UCSD-AML1 (cell line): ENCODE measurements at regions not wholly inside any gene's neighbourhood (a gene's known extent, or its start where the extent isn't known, plus 50 kb on each side); places are given as distances from the start of the nearest gene placed in this dataset.

Experiments used
- DNase-seq: peaks from one replicate; lab custom pipeline; 2025; ENCODE audit not compliant: unreplicated experiment; lab: John Stamatoyannopoulos, UW

DNA sequence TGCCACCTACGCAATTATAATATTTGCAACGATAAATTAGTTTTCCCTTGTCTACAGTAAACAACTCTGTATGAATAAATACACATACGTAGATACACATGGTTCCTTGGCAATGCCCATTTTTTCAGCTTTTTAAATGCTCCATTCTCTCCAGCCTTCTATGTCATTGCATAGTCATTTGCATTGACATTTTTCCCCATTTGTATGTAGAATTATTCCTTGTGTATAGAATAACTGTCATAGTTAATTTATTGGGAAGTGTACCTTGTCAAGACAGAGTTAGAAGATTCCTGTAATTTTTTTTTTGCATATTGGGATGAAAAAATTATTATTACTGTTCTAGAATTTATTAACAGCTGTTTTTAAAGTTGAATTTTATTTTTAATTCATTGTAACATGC is 736.7 kb upstream of the DPPA4 start:
- DNase-seq: no peak

DNA sequence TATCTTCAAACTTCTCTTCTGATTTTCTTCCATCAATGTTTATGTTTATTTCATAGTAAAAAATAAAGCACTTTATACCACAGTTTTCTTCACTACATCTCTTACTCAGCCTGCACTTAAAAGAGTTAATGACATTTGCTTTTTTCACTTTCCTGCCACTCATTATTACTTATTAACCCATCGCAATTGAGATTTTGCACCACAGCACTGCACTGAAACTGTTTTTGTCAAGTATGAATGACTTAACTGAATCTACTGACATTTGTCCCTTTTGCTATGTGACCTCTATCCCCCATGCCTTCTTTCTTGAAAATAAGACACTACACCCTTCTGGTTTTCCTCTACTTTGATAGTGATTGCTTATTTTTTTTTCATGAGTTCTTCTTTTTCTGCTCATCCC is 739.7 kb upstream of the DPPA4 start:
- no peak for DNase-seq

DNA sequence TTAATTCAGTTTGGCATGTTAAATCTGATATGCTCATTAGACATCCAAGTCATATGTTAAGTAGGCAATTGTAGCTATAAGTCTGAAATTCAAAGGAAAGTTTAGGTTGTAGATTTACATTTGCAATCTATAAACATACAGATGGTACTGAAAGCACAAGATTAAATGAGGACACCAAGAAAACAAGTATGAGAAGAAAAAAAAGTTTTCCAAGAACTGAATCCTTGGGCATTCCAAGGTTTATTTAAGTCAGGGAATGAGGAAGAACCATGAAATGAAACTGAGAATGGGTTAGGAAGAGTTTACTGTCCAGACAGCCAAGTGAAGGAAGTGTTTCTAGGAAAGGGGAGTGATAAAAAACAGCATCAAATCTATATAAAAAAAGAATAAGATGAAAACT is 756.1 kb upstream of the DPPA4 start:
- DNase-seq: no peak

DNA sequence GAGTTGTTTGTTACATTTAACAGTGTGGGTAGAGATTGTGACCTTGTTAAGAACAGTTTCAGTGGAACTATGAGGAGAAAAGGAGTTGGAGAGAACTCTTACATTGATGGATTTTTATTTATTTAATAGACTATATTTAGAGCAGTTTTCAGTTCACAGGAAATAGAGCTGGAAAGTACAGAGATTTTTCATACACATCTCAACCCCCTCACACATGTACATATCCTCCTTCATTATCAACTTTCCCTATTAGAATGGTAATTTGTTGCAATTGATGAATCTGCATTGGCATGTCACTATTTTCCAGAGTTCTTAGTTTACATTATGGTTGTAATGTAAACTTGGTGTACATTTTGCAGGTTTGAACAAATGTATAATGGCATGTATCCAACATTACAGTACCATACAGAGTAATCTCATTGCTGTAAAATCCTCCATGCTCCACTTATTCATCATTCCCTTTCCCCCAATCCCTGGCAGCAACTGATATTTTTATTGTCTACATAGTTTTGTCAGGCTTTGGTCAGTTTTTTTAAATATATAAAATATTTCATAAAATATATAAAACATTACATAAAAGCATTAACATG is 756.6 kb upstream of the DPPA4 start:
- DNase-seq: no peak

DNA sequence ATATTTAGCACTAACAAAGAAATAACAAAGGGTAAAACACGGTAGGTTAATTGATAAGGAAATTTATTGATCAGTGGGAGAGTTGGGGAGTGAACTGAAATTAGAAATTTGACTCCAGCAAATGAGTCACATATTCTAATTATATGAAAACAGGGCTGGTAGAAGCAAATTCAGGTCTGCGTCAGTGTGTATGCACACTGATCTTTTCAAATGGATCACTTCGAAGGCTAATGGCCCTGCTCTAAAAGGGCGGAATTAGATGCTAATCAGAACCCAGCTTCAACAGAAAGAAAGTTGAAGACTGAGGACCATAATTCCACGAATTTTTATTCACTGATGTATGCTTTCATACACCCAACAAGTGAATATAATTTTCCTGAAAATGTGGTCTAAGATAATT is 762.4 kb upstream of the DPPA4 start:
- DNase-seq: no peak

DNA sequence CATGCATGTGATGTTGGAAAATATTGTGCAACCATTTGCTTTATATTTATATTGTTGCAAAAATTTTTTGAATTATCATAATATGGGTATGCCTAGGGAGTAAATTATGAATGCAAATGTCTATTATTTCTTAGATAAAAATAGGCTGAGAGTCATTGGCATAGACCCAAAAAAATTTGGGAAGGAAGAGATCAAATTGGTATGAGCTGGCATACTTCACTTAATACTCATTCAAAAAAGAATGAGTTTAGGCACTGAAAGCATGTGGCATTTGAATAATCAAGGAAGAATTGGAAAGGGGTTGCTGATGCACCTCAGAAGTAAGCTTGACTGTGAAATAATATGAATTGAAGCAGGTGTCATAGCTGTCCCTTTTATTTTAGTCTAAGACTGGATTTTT is 764.0 kb upstream of the DPPA4 start:
- DNase-seq: no peak

DNA sequence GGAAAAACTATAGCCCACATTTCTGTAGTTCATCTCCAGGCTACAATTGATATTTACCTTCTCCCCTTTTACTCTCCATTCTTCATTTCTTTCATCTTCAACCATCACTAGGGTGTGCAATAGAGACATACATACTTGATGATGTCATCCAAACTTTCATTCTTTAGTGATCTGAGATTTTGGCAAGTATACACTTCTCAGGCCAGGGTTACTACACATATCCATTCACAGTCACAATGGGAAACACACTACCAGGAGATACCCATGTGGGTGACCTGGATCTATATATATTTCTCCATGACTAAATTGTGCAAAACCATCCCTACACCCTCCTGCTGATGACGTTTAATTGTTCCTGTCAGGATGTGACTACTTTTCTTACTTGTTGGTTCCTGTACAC is 769.5 kb upstream of the DPPA4 start:
- DNase-seq: no peak

DNA sequence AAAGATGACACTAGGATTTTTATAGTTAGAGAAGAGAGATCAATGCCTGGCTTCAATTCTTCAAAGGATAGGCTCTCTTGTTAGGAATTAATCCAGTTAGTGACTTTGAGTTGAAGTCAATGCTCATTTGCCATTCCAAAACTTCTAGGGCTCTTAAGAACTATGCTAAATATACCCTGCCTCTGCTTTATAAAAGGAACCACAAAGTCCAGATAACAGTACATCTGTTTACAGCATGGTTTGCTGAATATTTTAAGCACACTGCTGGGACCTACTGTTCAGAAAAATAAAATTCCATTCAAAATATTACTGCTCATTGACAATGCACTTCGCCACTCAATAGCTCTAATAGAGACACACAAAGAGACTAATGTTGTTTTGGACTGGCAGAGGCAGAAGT is 786.6 kb upstream of the DPPA4 start:
- DNase-seq: no peak

DNA sequence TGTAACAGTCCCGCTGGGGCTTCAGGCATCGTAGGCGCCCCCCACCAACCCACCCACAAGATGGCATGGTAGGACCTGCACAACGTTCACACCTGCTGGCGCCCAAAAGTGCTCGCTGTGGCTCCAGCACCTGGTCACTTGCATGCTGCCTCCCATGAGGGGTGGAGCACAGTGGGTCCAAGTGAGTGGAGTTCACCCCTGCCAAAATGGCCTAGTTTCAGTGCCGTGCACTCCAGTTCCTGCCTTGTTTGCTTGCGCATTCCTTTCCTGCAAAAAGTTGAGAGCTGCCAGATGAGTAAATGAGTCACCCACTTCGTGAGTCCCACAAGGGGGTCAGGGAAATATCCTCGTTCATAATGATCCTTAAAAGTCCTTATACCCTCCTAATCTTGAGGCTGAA is 788.7 kb upstream of the DPPA4 start:
- no peak for DNase-seq

DNA sequence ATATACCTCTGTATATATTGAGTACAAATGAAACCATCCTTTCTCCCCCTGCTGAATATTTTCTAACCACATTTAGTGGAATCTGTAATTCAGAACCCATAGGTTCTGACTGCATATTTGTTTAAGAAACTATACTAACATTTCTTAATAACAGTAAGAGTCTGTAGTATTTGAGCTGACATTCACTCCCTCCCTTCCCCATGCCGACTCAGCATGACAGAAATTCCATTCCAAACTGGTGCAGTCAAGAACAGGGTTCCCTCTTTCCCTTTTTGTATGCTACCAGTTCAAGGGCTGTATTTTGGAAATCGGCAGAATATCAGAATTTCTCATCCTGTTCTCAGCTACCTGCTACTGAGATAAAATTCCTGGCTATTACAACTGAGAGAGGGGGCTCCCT is 796.6 kb upstream of the DPPA4 start:
- DNase-seq: no peak

DNA sequence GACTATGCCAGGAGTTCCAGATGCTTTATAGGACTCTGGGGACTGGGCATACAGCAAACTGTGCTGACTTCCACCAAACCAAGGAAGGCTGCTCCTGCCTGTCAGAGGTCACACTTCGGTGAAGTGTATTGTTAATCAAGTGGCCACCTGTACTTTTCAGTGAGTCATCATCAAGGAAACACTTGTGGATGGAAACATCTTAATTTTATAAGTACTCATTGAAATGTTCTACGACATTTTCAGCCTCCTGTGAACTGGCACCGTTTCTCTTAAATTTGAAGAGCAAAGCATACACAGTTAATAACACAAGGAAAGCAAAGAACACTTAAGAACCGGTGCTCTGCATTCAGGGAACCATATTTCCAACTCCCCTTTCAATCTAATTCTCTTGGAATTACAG is 801.7 kb upstream of the DPPA4 start:
- DNase-seq: no peak

DNA sequence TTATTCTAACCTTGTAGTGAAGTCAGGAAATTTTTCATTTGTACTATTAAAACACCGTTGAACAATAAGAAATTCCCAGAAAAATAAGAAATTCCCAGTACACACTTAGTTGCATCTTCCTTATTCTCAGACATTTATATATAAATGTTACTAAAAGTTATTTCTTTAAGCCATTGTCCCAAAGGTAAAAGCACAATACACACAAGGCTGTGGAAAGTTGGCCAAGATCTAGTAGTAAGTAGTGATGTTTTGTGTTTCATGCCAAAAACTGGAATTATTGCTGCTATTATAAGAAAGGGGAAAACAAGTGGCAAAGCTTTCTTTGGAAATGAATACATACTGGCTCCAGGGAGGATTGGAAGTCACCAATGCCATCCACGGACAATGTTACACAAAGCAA is 802.5 kb upstream of the DPPA4 start:
- no peak for DNase-seq

DNA sequence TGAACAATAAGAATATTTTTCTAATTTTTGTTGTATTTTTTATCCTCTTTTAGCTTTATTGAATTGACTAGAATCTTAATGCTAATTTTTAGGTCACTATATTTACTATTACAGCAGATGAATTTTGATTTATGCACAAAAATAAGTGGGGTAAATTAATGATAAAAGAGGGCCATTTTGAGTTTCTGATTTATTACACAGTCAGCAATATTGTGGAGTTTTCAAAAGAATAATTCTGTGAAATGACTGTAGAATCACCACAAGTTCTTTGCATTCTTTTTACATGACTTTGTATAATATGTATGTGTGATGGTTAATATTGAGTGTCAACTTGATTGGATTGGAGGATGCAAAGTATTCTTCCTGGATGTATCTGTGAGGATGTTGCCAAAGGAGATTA is 812.4 kb upstream of the DPPA4 start:
- no peak for DNase-seq

DNA sequence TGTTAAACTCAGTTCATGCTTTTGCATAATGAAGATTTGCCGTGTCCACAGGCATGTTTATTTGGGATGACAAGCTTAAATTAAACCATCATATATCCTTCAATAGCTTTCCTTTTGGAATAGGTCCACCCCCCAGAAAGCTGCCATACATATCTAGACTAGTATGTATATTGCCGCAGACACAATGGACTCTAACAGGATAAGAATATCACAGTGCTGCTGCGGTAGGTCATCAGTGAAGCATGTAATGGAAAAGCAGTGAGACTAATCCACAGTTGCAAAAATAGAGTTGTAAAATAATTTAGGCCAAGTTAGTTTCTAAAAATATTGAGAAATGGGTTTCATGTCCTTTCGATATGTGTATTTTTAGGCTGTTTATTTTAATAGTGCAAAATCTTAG is 819.9 kb upstream of the DPPA4 start:
- DNase-seq: no peak

DNA sequence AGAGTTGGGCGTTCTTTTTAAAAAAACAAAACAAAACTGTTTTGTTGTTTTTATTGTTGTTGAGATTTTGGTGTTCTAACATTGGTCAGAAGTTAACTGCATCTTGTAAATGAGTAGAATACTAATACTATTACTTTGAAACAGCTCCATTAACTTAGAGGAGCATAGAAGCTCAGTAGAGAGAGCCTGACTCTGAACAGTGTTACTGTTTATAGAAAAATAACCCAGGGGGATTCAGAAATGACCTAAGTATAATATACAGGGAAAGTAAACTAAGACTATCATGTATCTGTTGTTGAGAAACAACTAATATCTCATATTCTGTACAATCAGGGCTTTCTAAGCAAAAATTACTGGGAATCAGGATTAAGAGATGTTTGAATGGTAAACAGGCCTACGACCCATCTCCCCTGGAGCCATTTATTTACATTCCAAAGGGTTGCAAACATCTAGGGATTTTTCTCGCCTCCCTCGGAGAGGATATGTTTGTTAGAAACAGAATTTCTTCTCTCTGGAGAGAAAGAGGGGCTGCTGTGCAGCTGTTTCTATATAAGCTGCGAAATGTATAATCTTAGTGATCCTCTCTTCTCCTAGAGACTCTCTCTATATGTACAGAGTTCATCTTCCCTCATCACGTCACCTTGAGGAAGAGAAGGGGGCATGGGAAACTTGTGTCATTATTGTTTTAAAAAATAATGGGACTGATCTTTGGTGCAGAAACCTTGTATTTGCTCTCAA is 827.5 kb upstream of the DPPA4 start:
- no peak for DNase-seq

DNA sequence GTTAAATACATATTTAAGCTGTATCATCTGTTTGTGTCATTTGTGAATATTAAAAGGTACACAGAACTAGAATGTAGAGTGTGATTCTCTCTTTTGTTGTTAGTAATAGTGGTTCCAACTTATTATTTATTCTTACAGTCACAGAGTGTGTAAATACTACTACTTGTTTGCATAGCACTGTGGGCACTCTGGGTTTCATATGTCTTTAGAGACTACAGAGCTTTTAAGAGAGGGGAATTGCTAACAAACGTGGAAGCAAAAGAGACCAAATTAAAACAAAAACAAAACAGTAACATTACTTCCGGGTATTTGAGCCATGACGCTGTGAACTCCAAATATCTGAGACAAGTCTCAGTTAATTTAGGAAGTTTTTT is 828.0 kb upstream of the DPPA4 start:
- no peak for DNase-seq

DNA sequence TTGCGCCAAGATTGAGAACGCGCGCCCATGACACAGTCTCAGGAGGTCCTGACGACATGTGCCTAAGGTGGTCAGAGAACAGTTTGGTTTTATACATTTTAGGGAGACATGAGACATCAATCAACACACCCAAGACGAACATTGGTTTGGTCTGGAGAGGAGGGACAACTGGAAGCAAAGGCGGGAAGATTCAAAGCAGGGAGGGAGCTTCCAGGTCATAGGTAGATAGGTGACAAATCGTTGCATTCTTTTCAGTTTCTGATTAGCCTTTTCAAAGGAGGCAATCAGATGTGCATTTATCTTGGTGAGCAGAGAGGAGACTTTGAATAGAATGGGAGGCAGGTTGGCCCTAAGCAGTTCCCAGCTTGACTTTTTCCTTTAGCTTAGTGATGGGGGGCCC is 828.4 kb upstream of the DPPA4 start:
- DNase-seq: no peak

DNA sequence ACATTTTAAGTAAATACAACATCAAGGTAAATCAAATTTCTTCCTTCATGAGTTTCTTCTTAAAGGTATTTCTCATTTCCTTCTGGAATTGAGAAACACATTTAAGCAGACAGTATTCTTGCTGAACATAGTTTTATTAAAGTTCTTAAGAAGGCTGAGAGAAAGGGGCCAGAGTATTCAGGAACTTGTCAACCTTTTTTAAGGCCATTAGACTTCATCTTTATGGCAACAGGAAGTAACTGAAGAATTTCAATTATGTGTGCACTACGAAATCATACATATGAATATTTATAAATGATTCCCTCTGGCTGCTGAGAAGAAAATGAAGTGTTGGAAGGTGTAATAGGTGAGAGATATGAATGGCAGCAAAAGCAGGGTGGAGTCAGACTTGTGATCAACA is 829.4 kb upstream of the DPPA4 start:
- DNase-seq: no peak

DNA sequence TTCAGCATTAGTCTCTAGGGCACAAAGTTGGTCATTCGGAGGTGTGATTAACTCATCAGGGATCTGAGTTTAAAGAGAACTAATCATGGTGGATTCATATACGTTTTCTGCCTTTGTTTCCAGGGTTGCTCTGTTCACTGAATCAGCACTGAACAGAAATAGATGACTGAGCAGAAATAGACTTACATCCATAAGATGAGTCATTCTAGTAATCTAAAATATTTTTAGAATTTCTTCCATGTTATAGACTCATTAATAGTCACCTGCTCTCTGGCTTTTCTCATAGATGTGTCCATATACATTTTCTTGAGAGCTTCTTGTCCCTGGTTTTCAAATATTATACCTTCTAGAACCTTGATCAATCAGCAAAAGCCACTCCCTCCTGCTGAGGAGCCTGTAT is 837.6 kb upstream of the DPPA4 start:
- no peak for DNase-seq

DNA sequence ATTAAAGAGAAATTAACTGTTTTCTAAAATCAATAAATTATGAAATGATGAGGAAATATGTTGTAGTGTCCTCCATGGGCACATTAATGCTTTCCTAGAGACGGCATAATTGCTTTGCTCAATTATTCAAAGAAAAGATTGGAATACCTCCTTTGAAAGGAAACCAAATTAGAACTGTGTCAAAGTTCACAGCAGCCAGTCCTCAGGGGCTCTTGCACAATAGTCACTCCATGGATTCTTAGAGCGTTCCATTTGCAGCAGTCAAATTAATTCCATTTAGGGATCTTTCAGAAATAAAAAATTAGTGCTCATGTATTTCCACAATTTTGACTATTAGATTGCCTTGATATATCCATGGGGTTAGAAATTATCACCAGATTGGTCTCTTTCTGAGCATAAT is 841.6 kb upstream of the DPPA4 start:
- DNase-seq: no peak

DNA sequence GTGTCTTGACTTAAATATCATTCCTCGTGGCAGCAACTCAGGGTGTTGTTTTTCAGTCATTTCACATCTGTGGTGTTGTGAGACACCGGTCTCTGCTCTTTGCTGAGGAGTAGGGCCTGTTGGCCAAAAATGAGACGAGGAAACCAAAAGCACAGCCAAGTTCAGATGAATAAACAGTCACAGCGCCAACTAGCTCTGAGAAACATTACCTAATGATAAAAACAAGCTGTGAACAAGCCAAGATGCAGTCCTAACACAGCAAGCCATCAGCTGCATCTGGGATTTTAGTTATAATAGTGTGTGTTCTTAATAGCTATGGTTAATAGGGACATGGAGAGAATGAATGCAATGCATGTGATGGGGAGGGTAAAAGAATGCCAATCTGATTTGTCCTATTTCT is 843.4 kb upstream of the DPPA4 start:
- no peak for DNase-seq

DNA sequence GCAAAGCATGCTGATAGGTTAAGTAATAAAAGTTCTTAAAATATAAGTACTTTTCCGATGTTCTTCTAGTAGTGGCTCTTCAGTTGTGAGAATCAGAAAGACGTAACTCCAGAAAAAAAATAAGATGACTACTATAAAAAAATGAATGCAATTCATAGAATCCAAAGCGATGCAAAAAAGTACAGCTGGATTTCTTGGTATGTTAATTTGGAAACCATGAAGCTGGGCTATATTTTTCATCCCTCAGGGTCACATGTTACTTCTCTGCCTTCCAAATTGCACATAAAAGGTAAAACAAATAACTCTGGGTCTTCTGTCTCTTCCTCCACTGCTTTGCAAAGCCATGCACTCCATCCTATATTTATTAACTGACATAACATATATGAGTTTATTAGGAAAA is 843.9 kb upstream of the DPPA4 start:
- no peak for DNase-seq

DNA sequence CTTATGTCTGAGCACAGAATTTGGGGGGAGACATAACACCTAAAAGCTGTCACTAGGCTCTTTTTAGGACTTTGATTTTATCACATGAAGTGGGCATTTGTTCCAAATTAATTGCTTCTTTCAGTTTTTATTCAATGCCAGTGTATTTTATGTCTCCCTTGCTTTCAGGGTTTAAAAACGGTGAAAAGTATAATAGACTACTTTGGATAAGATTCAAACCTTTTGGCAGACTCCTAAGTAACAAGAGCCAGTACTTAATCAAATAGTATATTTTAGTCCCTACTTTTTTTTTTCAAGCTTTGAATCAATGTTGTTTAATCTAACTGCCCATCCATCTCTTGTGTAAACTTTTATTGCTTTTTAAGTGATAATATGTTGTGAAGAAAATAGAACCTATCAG is 847.2 kb upstream of the DPPA4 start:
- DNase-seq: no peak
